ENCODE measurements at regions not wholly inside any gene's neighbourhood (a gene's known extent, or its start where the extent isn't known, plus 50 kb on each side); places are given as distances from the start of the nearest gene placed in this dataset.

GRCh38 chr2:71746946-71747501 lies 293.7 kb downstream of the DYSF start:
- TF ChIP-seq CTCF (IDR thresholded peaks at IDR 0.05; ENCODE audit: poor library complexity) = no peak
- no peak for TF ChIP-seq EZH2phosphoT487 (IDR thresholded peaks at IDR 0.05; ENCODE audit: low read depth, severe bottlenecking, unreplicated experiment)
- no peak for TF ChIP-seq EZH2 (IDR thresholded peaks at IDR 0.05; ENCODE audit: borderline replicate concordance)

All from hepatocyte (in vitro differentiated cells).